B cell (primary cell): ENCODE measurements at regions not wholly inside any gene's neighbourhood (a gene's known extent, or its start where the extent isn't known, plus 50 kb on each side); places are given as distances from the start of the nearest gene placed in this dataset.

Source experiments
- ATAC-seq: fragments of 200-7000 bp; cut with Tn5 transposase; one replicate; pipeline ENCODE4 v1.10.0; 2021; ENCODE audit warnings: low read depth, mild to moderate bottlenecking, moderate number of reproducible peaks, moderate library complexity
- CTCF ChIA-PET: fragments of 350-600 bp; sonication (Branson Sonifier 250); formaldehyde crosslinking; loops from one replicate; lab custom pipeline; 2021; ENCODE audit warnings: antibody characterized with exemption, inconsistent platforms; lab: Charles Lee
- POLR2A ChIA-PET: fragments of 350-600 bp; sonication (Branson Sonifier 250); formaldehyde crosslinking; loops from one replicate; lab custom pipeline; 2021; ENCODE audit warnings: antibody characterized with exemption; lab: Charles Lee
- DNase-seq: peaks from one replicate; pipeline ENCODE4 v3.0.0; 2013
- H2AFZ ChIP-seq: 2 replicates; pipeline ENCODE4 v1.6.1; 2012; ENCODE audit warnings: mild to moderate bottlenecking, low read depth, low read length; ENCODE audit not compliant: insufficient read depth, poor library complexity, severe bottlenecking
- H3K27ac ChIP-seq, 2 donors: 1 replicate in 1 of 2; 2 replicates in 1 of 2; pipeline ENCODE4 v1.5.1; 2012 to 2013; ENCODE audit warnings: low read length in 2 of 2, mild to moderate bottlenecking in 2 of 2, moderate library complexity in 1 of 2
- H3K27me3 ChIP-seq, 4 experiments: fragments of 200-600 bp in 1 of 4; sonication (generic) in 1 of 4; replicated peaks in 1 of 4; 1 replicate in 2 of 4; 2 replicates in 2 of 4; pipeline versions ENCODE4 v1.6.1 to v1.7.0; 2013 to 2016; ENCODE audit warnings: low read length in 3 of 4, mild to moderate bottlenecking in 2 of 4, mixed read lengths in 1 of 4, moderate library complexity in 1 of 4; ENCODE audit not compliant: insufficient read depth in 4 of 4, control insufficient read depth in 3 of 4; ENCODE audit errors: control extremely low read depth in 1 of 4
- H3K36me3 ChIP-seq, 2 experiments: replicated peaks in 1 of 2; 1 replicate in 1 of 2; 2 replicates in 1 of 2; pipeline versions ENCODE4 v1.6.1 to v1.7.1; 2013; ENCODE audit warnings: low read length in 1 of 2; ENCODE audit not compliant: insufficient read depth in 2 of 2, control insufficient read depth in 1 of 2; ENCODE audit errors: control extremely low read depth in 1 of 2, extremely low read depth in 1 of 2
- H3K4me1 ChIP-seq, 2 donors: fragments of 200-600 bp in 1 of 2; sonication (generic) in 1 of 2; 1 replicate in 1 of 2; 2 replicates in 1 of 2; pipeline versions ENCODE4 v1.5.1 to v1.6.1; 2013 to 2017; ENCODE audit warnings: low read length in 2 of 2; ENCODE audit not compliant: control insufficient read depth in 2 of 2, insufficient read depth in 2 of 2
- H3K4me2 ChIP-seq: replicated peaks from 2 replicates; pipeline ENCODE3; 2012; ENCODE audit warnings: mild to moderate bottlenecking, low read depth, low read length; ENCODE audit not compliant: poor library complexity, severe bottlenecking
- H3K4me3 ChIP-seq, 5 experiments: fragments of 200-600 bp in 1 of 5; sonication (generic) in 1 of 5; 1 replicate in 3 of 5; 2 replicates in 2 of 5; pipeline versions ENCODE4 v1.5.1 to v1.7.0; 2011 to 2016; ENCODE audit warnings: low read length in 4 of 5, mild to moderate bottlenecking in 4 of 5, low read depth in 2 of 5, control low read depth in 1 of 5, moderate library complexity in 1 of 5; ENCODE audit not compliant: insufficient read depth in 1 of 5; ENCODE audit errors: control extremely low read depth in 1 of 5, extremely low read depth in 1 of 5
- H3K79me2 ChIP-seq: fragments of 200-600 bp; sonication (generic); one replicate; pipeline ENCODE4 v1.6.0; 2016; ENCODE audit warnings: low read length; ENCODE audit not compliant: control insufficient read depth, insufficient read depth
- H3K9ac ChIP-seq: fragments of 200-600 bp; sonication (generic); 2 replicates; pipeline ENCODE4 v1.6.1; 2017; ENCODE audit warnings: mild to moderate bottlenecking, low read length, moderate library complexity
- H3K9me3 ChIP-seq, 3 donors: one replicate each; pipeline versions ENCODE4 v1.6.1 to v1.7.1; 2013; ENCODE audit warnings: low read length in 2 of 3; ENCODE audit not compliant: control insufficient read depth in 2 of 3, insufficient read depth in 1 of 3; ENCODE audit errors: control extremely low read depth in 1 of 3
- H4K20me1 ChIP-seq: 2 replicates; pipeline ENCODE4 v1.6.0; 2012; ENCODE audit warnings: mild to moderate bottlenecking, low read length; ENCODE audit not compliant: insufficient read depth, control insufficient read depth, poor library complexity, severe bottlenecking
- H3K27ac Mint-ChIP-seq: one replicate; pipeline ENCODE4 v1.8.0; 2021; ENCODE audit warnings: mixed read lengths
- H3K27me3 Mint-ChIP-seq: one replicate; pipeline ENCODE4 v1.8.0; 2021; ENCODE audit warnings: mixed read lengths
- H3K4me1 Mint-ChIP-seq: one replicate; pipeline ENCODE4 v1.8.0; 2021; ENCODE audit warnings: mixed read lengths
- H3K4me3 Mint-ChIP-seq: one replicate; pipeline ENCODE4 v1.8.0; 2021; ENCODE audit warnings: mixed read lengths
- H3K9me3 Mint-ChIP-seq: one replicate; pipeline ENCODE4 v1.8.0; 2022; ENCODE audit warnings: mixed read lengths; ENCODE audit not compliant: insufficient read depth
- CTCF ChIP-seq: fragments of 200-600 bp; IDR thresholded peaks from one replicate; pipeline ENCODE4 v1.8.0; 2022; ENCODE audit warnings: antibody characterized with exemption, mild to moderate bottlenecking
- EZH2 ChIP-seq: IDR thresholded peaks from 2 replicates; pipeline ENCODE4 v1.6.1; 2012; ENCODE audit warnings: borderline replicate concordance, low read depth, mild to moderate bottlenecking, moderate library complexity, low read length; ENCODE audit not compliant: insufficient read depth, poor library complexity, severe bottlenecking
- WGBS: methylation state at CpG from one replicate; pipeline ENCODE4 v1.1.5; 2013; ENCODE audit warnings: missing lambda C conversion rate; ENCODE audit not compliant: insufficient coverage; 5-methylcytosine and 5-hydroxymethylcytosine counted together
- intact Hi-C: fragments of 100-400 bp; cut with micrococcal nuclease; formaldehyde crosslinking; loops from one replicate; pipeline ENCODE4 v1.10.0; 2022

- H3K9me3 ChIP-seq = no peaks in the 10 kb centered on the region
- DNase-seq = no peak
- peaks cover 2% of the 10 kb centered on the region for H3K9me3 Mint-ChIP-seq
- no peaks in the 10 kb centered on the region for H3K4me1 ChIP-seq
- H3K36me3 ChIP-seq = no peaks in the 10 kb centered on the region
- no peak overlapping the region for H3K9ac ChIP-seq
- TF ChIP-seq CTCF (no peak), EZH2 (no peak)
- no peaks in the 10 kb centered on the region for H4K20me1 ChIP-seq
- H2AFZ ChIP-seq = no peak overlapping the region
- no peak overlapping the region for H3K4me3 Mint-ChIP-seq
- intact Hi-C loops = no loop called here
- ChIA-PET CTCF (no interaction called here), POLR2A (no interaction called here)
- no peak for ATAC-seq
- WGBS = no CpG with 5 or more reads among the region's 2 CpGs
- no peaks in the 10 kb centered on the region for H3K79me2 ChIP-seq
- no peaks in the 10 kb centered on the region for H3K27me3 ChIP-seq
- H3K4me3 ChIP-seq = no peak overlapping the region
- H3K4me2 ChIP-seq = no peak overlapping the region
- H3K27ac ChIP-seq = no peak overlapping the region
- H3K4me1 Mint-ChIP-seq = no peaks in the 10 kb centered on the region
- no peaks in the 10 kb centered on the region for H3K27me3 Mint-ChIP-seq
- no peak overlapping the region for H3K27ac Mint-ChIP-seq
Observed at GRCh38 chr2:104777721-104778120, 76.2 kb upstream of the POU3F3 start.

- no peak overlapping the region for H3K27ac Mint-ChIP-seq
- Histone ChIP-seq H3K4me1 (no peaks in the 10 kb centered on the region), H3K9ac (no peak overlapping the region), H3K79me2 (no peaks in the 10 kb centered on the region), H3K9me3 (no peaks in the 10 kb centered on the region), H4K20me1 (no peaks in the 10 kb centered on the region), H2AFZ (no peak overlapping the region), H3K36me3 (no peaks in the 10 kb centered on the region), H3K4me3 (no peak overlapping the region), H3K27me3 (no peaks in the 10 kb centered on the region), H3K4me2 (no peak overlapping the region), H3K27ac (no peak overlapping the region)
- POLR2A ChIA-PET = no interaction called here
- peaks cover under 1% of the 10 kb centered on the region for H3K27me3 Mint-ChIP-seq
- DNase-seq = no peak
- TF ChIP-seq EZH2 (no peak), CTCF (no peak)
- intact Hi-C loops = no loop called here
- ATAC-seq = no peak
- H3K4me3 Mint-ChIP-seq = no peak overlapping the region
- CTCF ChIA-PET = no interaction called here
- H3K4me1 Mint-ChIP-seq = no peaks in the 10 kb centered on the region
- peaks cover 2% of the 10 kb centered on the region for H3K9me3 Mint-ChIP-seq
Observed at GRCh38 chr2:104781151-104781550, 72.8 kb upstream of the POU3F3 start.
